Activated CD4-positive, alpha-beta T cell treated with anti-CD3 and anti-CD28 coated beads, Interleukin-2, amount 10 ng/mL, durations not matched to agents 24 days and 14 days (primary cell): ENCODE measurements at regions not wholly inside any gene's neighbourhood (a gene's known extent, or its start where the extent isn't known, plus 50 kb on each side); places are given as distances from the start of the nearest gene placed in this dataset.

ENCODE experiments used
- DNase-seq: peaks from one replicate; pipeline ENCODE4 v3.0.0; 2022
- H3K27ac Mint-ChIP-seq: one replicate; pipeline ENCODE4 v1.8.0; 2022; ENCODE audit warnings: mild to moderate bottlenecking, mixed read lengths
- H3K27me3 Mint-ChIP-seq: one replicate; pipeline ENCODE4 v1.8.0; 2022; ENCODE audit warnings: mixed read lengths
- H3K36me3 Mint-ChIP-seq: one replicate; pipeline ENCODE4 v1.8.0; 2022; ENCODE audit warnings: low read depth, mild to moderate bottlenecking, mixed read lengths
- H3K4me1 Mint-ChIP-seq: one replicate; pipeline ENCODE4 v1.8.0; 2021; ENCODE audit warnings: mixed read lengths
- H3K4me3 Mint-ChIP-seq: one replicate; pipeline ENCODE4 v1.8.0; 2022; ENCODE audit warnings: mild to moderate bottlenecking, moderate library complexity, mixed read lengths
- H3K9me3 Mint-ChIP-seq: one replicate; pipeline ENCODE4 v1.8.0; 2021; ENCODE audit warnings: mixed read lengths
- intact Hi-C: fragments of 100-400 bp; cut with micrococcal nuclease; formaldehyde crosslinking; loops from one replicate; pipeline ENCODE4 v1.15.1; 2023

DNA sequence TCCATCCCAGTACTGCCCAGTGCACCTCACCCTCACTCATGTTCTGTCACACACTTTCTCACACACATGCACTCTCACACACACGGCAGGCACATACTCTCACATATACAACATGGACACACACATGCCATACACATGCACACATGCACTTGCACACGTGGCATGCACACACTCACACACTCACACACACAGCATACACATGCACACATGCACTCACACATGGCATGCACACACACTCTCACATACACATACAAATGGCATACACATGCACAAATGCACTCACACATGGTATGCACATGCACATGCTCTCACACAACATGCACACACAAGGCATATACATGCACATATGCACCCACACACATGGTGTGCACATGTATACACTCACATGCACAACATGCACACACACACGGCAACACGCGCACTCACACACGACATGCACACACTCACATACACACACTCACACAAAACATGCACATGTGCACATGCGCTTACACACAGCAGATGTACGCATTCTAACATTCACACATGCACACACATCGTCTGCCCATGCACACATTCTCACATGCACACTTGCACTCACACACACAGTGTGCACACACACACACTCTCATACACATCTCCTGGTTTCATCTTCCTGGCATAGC is 131.7 kb upstream of the THBS2 start:
- H3K27ac Mint-ChIP-seq: no peak overlapping the region
- peaks cover 11% of the 10 kb centered on the region for H3K9me3 Mint-ChIP-seq
- no peaks in the 10 kb centered on the region for H3K36me3 Mint-ChIP-seq
- intact Hi-C loops: no loop called here
- H3K27me3 Mint-ChIP-seq: no peaks in the 10 kb centered on the region
- no peak overlapping the region for H3K4me3 Mint-ChIP-seq
- no peak for DNase-seq
- no peaks in the 10 kb centered on the region for H3K4me1 Mint-ChIP-seq

DNA sequence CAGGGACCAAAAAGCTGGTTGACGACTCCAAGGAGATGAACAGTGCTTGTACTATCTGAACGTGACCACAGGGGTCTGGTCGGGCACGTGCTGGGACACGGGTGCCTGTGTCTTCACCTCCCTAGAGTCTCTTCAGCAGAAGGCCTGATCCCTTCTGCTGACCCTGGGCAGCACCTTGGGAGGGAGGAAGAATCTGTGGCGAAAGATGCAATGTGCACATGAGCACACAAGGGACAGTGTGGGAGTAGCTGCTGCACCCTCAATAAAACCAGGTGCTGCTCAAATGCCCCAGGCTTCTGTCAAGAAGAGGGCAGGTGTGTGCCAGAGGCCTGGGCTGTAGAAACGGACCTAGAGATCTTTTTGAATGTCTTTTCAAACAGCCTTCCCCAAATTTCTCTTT is 130.6 kb upstream of the THBS2 start:
- Mint-ChIP-seq H3K4me1 (no peaks in the 10 kb centered on the region), H3K9me3 (peaks cover 6% of the 10 kb centered on the region), H3K27me3 (no peaks in the 10 kb centered on the region), H3K4me3 (no peak overlapping the region), H3K27ac (no peak overlapping the region), H3K36me3 (no peaks in the 10 kb centered on the region)
- no peak for DNase-seq
- intact Hi-C loops: no loop called here

DNA sequence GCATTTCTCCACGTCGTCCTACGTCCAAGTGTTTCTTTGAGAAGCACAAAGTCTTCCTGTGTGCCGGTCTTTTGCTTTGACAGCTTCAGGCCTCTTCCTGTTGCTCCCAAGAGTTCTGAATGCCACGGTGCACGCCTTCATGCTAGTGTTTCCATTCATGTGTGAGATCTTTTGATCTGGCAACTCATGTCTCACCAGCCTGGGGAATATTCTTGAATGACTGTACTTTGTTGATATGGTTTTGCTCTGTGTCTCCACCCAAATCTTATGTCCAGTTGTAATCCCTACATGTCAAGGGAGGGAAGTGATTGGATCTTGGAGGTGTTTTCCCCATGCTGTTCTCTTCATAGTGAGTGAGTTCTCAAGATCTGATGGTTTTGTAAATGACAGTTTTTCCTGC is 129.6 kb upstream of the THBS2 start:
- Mint-ChIP-seq H3K4me3 (no peak overlapping the region), H3K27ac (no peak overlapping the region), H3K36me3 (no peaks in the 10 kb centered on the region), H3K27me3 (no peaks in the 10 kb centered on the region), H3K4me1 (no peaks in the 10 kb centered on the region), H3K9me3 (peaks cover 6% of the 10 kb centered on the region)
- intact Hi-C loops: no loop called here
- no peak for DNase-seq

DNA sequence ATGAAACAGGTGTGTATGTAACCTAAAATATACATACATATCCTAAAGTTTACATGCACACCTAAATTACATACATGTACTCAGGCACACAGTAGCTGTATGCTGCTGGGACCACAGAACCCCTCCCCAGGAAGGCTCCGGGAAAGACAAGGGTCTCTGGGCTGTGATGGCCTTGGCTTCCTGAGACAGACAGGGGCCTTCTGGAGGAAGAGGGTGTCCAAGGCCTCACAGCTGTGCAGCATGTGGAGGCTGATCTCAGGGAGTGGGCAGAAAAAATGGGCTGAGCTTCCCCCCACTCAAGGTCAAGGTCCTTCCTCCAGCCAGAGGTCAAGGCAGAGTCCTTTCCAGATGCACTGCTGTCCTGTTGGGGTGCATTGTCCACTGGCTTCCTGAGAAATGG is 129.1 kb upstream of the THBS2 start:
- no peaks in the 10 kb centered on the region for H3K27me3 Mint-ChIP-seq
- no peak for DNase-seq
- intact Hi-C loops: no loop called here
- no peaks in the 10 kb centered on the region for H3K4me1 Mint-ChIP-seq
- H3K27ac Mint-ChIP-seq: no peak overlapping the region
- H3K36me3 Mint-ChIP-seq: no peaks in the 10 kb centered on the region
- H3K4me3 Mint-ChIP-seq: no peak overlapping the region
- peaks cover 6% of the 10 kb centered on the region for H3K9me3 Mint-ChIP-seq

DNA sequence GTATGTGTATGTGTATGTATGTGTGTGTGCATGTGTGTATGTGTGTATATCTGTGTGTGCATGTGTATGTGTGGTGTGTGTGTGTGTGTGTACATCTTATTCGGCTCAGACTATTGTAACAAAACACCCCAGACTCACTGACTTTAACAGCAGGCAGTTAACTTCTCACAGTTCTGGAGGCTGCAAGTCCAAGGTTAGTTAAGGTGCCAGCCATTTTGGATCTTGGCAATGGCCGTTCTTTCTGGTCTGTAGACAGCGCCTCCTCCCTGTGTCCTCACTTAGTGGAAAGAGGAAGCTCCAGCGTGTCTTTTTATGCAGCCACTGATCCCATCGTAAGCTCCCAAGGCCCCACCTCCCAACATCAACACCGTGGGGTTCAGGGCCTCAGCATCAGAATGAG is 128.3 kb upstream of the THBS2 start:
- Mint-ChIP-seq H3K9me3 (peaks cover 6% of the 10 kb centered on the region), H3K27me3 (no peaks in the 10 kb centered on the region), H3K4me3 (no peak overlapping the region), H3K27ac (no peak overlapping the region), H3K36me3 (no peaks in the 10 kb centered on the region), H3K4me1 (no peaks in the 10 kb centered on the region)
- no peak for DNase-seq
- intact Hi-C loops: no loop called here

DNA sequence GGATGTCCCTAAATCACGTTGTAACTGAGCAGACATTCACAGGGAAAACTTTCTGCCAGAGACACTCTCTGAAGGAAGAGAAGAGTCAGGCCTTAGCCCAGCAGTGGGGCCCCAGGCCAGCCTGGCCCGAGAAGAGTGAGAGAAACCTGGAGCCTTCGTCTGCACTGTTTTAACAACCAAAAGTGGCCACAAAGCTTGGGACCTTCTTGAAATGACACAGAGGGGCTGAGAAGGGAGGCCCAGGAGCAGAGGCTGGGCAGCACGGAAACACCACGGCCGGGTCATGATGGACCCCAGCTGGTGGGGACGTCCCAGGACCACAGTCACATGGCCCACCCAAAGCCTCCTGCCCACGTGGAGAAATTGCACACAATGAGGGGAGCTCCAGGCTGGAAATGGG is 126.8 kb upstream of the THBS2 start:
- no peak for DNase-seq
- H3K9me3 Mint-ChIP-seq: peaks cover 10% of the 10 kb centered on the region
- no peaks in the 10 kb centered on the region for H3K4me1 Mint-ChIP-seq
- H3K4me3 Mint-ChIP-seq: no peak overlapping the region
- H3K27me3 Mint-ChIP-seq: no peaks in the 10 kb centered on the region
- no peak overlapping the region for H3K27ac Mint-ChIP-seq
- intact Hi-C loops: no loop called here
- H3K36me3 Mint-ChIP-seq: no peaks in the 10 kb centered on the region

DNA sequence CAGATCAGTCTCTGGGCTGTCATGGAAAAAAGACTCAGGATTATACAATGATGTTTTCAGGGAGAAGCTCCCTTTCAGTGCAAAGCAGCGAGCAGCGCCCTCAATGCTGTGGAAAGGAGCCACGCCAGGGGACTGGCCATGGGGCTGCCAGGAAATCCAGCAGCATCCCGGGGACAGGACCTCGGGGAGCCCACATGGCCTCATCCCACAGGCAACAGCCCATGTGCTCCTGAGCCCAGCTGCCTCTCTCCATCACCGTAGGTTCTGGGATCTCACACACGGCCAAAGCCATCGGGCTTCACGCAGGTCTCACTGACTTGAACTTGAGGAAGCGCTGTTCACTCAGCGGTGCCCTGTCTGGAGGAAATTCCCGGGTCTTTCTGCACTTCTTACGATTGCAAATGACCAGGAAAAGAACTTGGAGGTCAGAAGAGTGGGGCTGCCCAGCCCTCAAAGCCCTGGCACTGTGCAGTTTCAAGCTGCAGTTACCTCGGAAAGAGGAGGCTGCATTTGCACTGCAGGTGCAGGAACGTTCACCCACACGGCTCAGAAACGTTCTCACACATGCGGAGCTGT is 125.9 kb upstream of the THBS2 start:
- Mint-ChIP-seq H3K27me3 (no peaks in the 10 kb centered on the region), H3K4me1 (no peaks in the 10 kb centered on the region), H3K4me3 (no peak overlapping the region), H3K27ac (no peak overlapping the region), H3K36me3 (no peaks in the 10 kb centered on the region), H3K9me3 (peaks cover 10% of the 10 kb centered on the region)
- no peak for DNase-seq
- intact Hi-C loops: no loop called here

DNA sequence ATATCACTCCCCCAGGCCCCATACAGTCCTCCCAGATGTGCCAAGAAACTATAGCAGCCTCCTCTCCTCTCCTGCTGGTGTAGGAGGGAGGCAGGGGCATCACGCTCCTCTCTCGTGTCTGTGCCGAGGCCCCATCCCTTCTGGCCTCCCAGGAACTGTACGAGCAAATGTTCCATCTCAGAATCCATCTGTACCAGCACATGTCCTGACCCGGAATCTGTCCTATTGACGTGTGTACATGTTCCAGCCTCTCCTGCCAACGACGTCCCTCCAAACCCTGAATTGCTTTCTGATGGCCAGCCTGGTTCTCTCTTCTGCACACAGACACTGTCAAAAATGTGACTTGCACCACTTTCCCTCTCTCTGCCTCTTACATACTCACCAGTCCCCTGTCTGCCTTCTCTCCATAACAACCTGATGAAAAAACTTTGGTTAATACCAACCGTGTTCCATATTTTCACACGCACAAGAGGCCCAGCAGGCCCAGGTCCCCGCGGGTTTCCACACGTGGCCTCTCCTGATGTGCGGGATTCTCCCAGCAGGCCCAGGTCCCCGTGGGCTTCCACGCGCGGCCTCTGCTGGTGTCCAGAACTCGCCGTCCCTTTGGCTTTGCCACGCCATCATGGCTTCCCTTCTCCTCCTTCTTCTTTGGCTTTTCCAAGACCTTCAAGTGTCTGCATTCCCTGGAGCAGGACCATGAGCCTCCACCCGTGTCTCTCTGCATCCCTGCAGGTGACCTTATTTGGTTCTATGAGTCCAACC is 125.2 kb upstream of the THBS2 start:
- Mint-ChIP-seq H3K9me3 (peaks cover 4% of the 10 kb centered on the region), H3K36me3 (no peaks in the 10 kb centered on the region), H3K27me3 (no peaks in the 10 kb centered on the region), H3K4me3 (no peak overlapping the region), H3K27ac (no peak overlapping the region), H3K4me1 (no peaks in the 10 kb centered on the region)
- intact Hi-C loops: no loop called here
- no peak for DNase-seq

DNA sequence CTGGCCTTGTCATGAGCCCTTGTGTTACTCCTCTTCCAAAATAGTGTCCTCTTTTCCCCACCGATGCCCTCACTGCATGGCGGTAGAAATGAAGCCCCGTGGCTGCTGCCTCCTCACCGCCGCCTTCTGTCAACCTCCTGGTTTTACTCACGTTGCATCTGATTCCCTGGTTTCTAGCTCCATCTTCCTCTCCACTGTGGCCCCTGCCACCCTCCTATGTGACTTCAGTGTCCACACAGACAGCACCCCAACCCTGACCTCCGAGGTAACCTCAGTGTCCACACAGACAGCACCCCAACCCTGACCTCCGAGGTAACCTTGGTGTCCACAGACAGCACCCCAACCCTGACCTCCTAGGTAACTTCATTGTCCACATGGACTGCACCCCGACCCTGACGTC is 122.8 kb upstream of the THBS2 start:
- Mint-ChIP-seq H3K36me3 (no peaks in the 10 kb centered on the region), H3K27me3 (no peaks in the 10 kb centered on the region), H3K4me3 (no peak overlapping the region), H3K27ac (no peak overlapping the region), H3K4me1 (no peaks in the 10 kb centered on the region), H3K9me3 (peaks cover 4% of the 10 kb centered on the region)
- no peak for DNase-seq
- intact Hi-C loops: no loop called here

DNA sequence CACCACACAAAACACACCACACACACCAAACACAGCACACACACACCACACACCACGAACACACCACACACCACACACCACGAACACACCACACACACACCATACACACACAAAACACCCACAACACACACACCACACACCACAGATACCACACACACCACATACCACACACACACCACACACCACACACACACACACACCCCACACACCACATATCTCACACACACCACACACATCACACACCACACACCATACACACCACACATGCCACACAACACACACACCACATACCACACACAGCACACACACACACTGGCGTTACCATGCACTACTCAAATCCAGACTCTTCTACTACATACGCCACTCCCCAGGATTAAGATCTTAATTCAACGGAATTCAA is 118.9 kb upstream of the THBS2 start:
- Mint-ChIP-seq H3K4me1 (no peaks in the 10 kb centered on the region), H3K36me3 (no peaks in the 10 kb centered on the region), H3K4me3 (no peak overlapping the region), H3K27ac (no peak overlapping the region), H3K27me3 (no peaks in the 10 kb centered on the region), H3K9me3 (peaks cover 4% of the 10 kb centered on the region)
- no peak for DNase-seq
- intact Hi-C loops: no loop called here

DNA sequence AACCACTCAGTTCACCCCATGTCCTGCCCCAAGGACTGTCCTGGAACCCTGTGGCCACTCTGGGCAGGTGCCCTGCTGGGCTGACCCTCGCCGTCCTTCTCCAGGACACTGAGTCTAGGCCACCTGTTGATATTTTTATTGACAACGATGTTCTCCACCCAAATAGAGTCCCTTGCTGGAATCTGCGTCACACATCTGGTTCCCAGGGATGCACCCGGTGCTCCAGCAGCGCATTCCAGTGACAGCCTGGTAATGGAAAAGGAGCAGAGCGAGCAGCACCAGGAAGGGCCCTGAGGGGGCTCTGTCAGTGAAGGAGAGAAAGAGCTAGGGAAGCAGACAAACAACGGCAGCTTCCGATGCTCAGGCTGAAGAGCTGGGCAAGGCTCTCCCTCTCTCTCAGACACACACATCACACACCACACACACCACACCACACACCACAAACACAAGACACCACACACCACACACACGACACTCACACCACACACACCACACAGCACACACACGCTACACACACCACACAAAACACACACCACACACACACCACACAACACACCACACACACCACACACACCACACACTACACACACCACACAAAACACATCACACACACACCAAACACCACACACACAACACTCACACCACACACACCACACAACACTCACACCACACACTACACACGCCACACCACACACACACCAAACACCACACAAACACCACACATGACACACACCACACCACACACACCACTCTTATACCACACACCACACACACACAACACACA is 117.9 kb upstream of the THBS2 start:
- no peak overlapping the region for H3K27ac Mint-ChIP-seq
- no peaks in the 10 kb centered on the region for H3K36me3 Mint-ChIP-seq
- no peaks in the 10 kb centered on the region for H3K27me3 Mint-ChIP-seq
- DNase-seq: no peak
- intact Hi-C loops: no loop called here
- H3K4me1 Mint-ChIP-seq: no peaks in the 10 kb centered on the region
- peaks cover 2% of the 10 kb centered on the region for H3K9me3 Mint-ChIP-seq
- H3K4me3 Mint-ChIP-seq: no peak overlapping the region

DNA sequence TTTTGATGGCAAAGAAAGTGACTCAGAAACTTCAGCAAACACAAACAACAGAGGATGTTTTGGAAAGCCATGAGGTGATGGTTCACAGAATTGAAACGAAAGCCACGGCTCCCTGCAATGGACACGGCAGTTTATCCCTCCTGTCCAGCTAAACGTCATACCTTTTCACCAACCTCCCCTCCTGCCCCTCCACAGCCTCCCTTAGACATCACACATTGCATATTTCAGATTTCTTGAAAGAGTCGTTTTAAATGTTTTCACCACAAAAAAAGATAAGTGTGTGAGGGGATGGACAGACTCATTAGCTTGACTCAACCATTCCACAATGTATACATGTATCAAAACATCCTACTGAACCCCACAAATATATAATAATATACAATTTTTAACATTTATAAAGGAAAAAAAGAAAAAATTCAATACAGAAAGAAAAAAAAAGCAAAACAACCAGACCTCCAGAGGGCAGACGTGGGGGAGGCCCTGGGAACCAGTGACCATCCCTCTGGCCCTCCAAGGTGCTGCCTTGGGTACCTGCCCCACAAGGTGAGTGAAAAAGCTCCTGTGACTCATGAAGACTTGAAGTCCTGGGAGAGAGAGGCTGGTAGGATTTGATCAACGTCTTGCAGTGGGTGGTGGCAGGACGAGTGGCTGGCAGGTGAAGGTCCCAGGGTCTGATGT is 117.2 kb upstream of the THBS2 start:
- H3K4me3 Mint-ChIP-seq: no peak overlapping the region
- intact Hi-C loops: no loop called here
- no peak for DNase-seq
- H3K4me1 Mint-ChIP-seq: no peaks in the 10 kb centered on the region
- H3K27me3 Mint-ChIP-seq: no peaks in the 10 kb centered on the region
- no peaks in the 10 kb centered on the region for H3K9me3 Mint-ChIP-seq
- H3K27ac Mint-ChIP-seq: no peak overlapping the region
- H3K36me3 Mint-ChIP-seq: no peaks in the 10 kb centered on the region

DNA sequence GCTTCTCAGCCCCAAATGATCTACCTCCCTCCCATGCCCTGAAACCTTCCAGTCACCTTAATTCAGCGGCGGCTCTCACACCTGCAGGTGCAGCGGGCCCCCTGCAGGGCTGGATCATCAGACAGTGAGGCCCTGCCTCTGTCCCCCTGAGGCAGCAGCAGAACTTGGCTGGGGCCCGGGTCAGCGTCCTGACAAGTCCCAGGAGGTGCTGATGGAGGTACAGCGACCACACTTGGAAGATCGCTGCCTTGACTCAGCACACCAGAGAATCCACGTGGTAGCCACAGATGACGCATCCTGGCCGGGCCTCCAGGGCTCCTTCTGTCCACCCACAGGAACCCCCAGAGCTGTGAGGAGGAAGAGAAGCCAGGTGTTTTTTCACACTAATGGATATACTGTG is 116.4 kb upstream of the THBS2 start:
- no peaks in the 10 kb centered on the region for H3K9me3 Mint-ChIP-seq
- intact Hi-C loops: no loop called here
- no peak for DNase-seq
- H3K4me1 Mint-ChIP-seq: no peaks in the 10 kb centered on the region
- H3K27me3 Mint-ChIP-seq: no peaks in the 10 kb centered on the region
- H3K27ac Mint-ChIP-seq: no peak overlapping the region
- H3K36me3 Mint-ChIP-seq: no peaks in the 10 kb centered on the region
- no peak overlapping the region for H3K4me3 Mint-ChIP-seq

DNA sequence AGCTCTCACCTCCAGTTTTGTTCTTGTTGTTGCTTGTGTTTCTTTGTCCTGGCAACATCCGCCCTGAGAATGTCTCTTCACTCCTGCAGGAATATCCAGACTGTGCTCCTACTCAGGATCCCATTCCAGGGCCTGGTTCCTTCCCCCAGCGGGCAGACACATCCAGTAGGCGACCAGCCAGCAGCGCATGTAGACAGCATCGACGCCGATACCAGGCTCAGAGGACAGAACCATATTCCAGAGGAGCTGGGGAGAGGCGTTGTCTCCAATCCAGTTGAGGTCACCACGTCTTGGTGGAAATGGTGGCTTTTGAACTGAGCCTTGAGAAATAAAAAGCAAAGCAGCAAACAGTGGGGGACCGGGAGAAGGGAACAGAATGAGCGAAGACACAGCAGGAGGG is 114.6 kb upstream of the THBS2 start:
- H3K4me3 Mint-ChIP-seq: no peak overlapping the region
- no peaks in the 10 kb centered on the region for H3K9me3 Mint-ChIP-seq
- no peaks in the 10 kb centered on the region for H3K27me3 Mint-ChIP-seq
- no peaks in the 10 kb centered on the region for H3K36me3 Mint-ChIP-seq
- no peaks in the 10 kb centered on the region for H3K4me1 Mint-ChIP-seq
- H3K27ac Mint-ChIP-seq: no peak overlapping the region
- DNase-seq: no peak
- intact Hi-C loops: no loop called here
